ENCODE measurements at regions not wholly inside any gene's neighbourhood (a gene's known extent, or its start where the extent isn't known, plus 50 kb on each side); places are given as distances from the start of the nearest gene placed in this dataset.
"Not testable (repeated sequence)": the region's sequence is repeated elsewhere in the genome, so short reads cannot be mapped to it uniquely, and the experiment has no call there.

GRCh38 chr16:52308051-52308450 lies 238.9 kb downstream of the TOX3 start:
- no peak for DNase-seq

- no peak for DNase-seq
Measured at GRCh38 chr16:52301026-52301425, 245.9 kb downstream of the TOX3 start.

- DNase-seq = no peak
Measured at GRCh38 chr16:52298769-52299168, 248.2 kb downstream of the TOX3 start.

GRCh38 chr16:52296706-52297315 lies 250.1 kb downstream of the TOX3 start:
- not testable (repeated sequence) for DNase-seq

GRCh38 chr16:52296076-52296475 lies 250.9 kb downstream of the TOX3 start:
- DNase-seq = no peak

GRCh38 chr16:52294660-52295059 lies 252.3 kb downstream of the TOX3 start:
- DNase-seq = no peak

- no peak for DNase-seq
Measured at GRCh38 chr16:52293204-52293603, 253.7 kb downstream of the TOX3 start.

- no peak for DNase-seq
Measured at GRCh38 chr16:52283584-52284375, 263.2 kb downstream of the TOX3 start.

- DNase-seq = no peak
Measured at GRCh38 chr16:52283018-52283417, 263.9 kb downstream of the TOX3 start.

- no peak for DNase-seq
Measured at GRCh38 chr16:52280086-52280485, 266.9 kb downstream of the TOX3 start.

GRCh38 chr16:52271088-52271750 lies 275.7 kb downstream of the TOX3 start:
- DNase-seq = no peak

- no peak for DNase-seq
Measured at GRCh38 chr16:52265446-52265861, 281.5 kb downstream of the TOX3 start.

- DNase-seq = no peak
Measured at GRCh38 chr16:52257534-52257933, 289.4 kb downstream of the TOX3 start.

- no peak for DNase-seq
Measured at GRCh38 chr16:52256310-52257078, 290.4 kb downstream of the TOX3 start.

GRCh38 chr16:52254746-52255145 lies 292.2 kb downstream of the TOX3 start:
- no peak for DNase-seq

- no peak for DNase-seq
Measured at GRCh38 chr16:52252680-52253079, 294.3 kb downstream of the TOX3 start.

- DNase-seq = no peak
Measured at GRCh38 chr16:52251495-52251894, 295.4 kb downstream of the TOX3 start.

- DNase-seq = no peak
Measured at GRCh38 chr16:52247737-52248136, 299.2 kb downstream of the TOX3 start.

GRCh38 chr16:52238710-52239109 lies 308.2 kb downstream of the TOX3 start:
- DNase-seq = no peak

GRCh38 chr16:52237823-52238222 lies 309.1 kb downstream of the TOX3 start:
- DNase-seq = no peak

GRCh38 chr16:52235186-52235585 lies 311.8 kb downstream of the TOX3 start:
- no peak for DNase-seq

GRCh38 chr16:52234626-52235025 lies 312.3 kb downstream of the TOX3 start:
- no peak for DNase-seq

- DNase-seq = no peak
Measured at GRCh38 chr16:52229471-52229870, 317.5 kb downstream of the TOX3 start.

Data from NCI-H2029 (cell line).